ENCODE measurements at regions not wholly inside any gene's neighbourhood (a gene's known extent, or its start where the extent isn't known, plus 50 kb on each side); places are given as distances from the start of the nearest gene placed in this dataset.

DNA sequence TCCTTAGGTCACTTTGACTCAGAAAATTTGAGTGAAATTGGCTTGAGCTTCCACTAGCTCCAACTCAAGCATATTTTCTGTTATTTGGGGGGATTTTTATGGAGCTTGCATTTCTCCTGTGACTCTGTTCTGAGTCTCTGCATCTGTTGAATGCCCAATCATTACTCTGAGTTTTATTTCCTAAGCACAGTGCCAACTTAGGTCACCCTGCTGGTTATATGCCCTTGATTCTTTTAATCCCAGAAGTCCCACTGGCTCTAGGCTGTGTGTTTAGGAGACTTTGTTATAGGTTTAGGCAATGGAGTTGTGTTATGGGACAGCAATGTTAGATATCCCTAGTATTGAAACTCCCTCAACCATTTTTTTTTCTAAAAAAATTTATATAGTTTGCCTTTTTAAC lies 198.2 kb upstream of the DTNA start:
- ChIA-PET RAD21 (ENCODE audit: unreplicated experiment) (interaction anchor here (0.9 to 1.3 kb wide), 4 partner anchors 11 to 16 kb away, joined by 3 to 5 read pairs (median 3); no protein-coding TSS in a partner anchor), POLR2A (interaction anchor here (0.5 to 1.5 kb wide), 4 partner anchors 14 to 139 kb away, joined by 3 to 4 read pairs (median 4); no protein-coding TSS in a partner anchor), CTCF (interaction anchor here (1.1 to 2.9 kb wide), 5 partner anchors 8 to 389 kb away, joined by 3 to 10 read pairs (median 5); no protein-coding TSS in a partner anchor), SMC1A (ENCODE audit: uncharacterized antibody, unreplicated experiment) (interaction anchor here (0.7 to 2.7 kb wide), 11 partner anchors 10 to 390 kb away, joined by 3 to 16 read pairs (median 3); no protein-coding TSS in a partner anchor)
- Histone ChIP-seq H3K27ac (ENCODE audit: control insufficient read depth, insufficient read depth) (no peak overlapping the region), H3K9ac (ENCODE audit: control insufficient read depth, insufficient read depth, low read length) (no peak overlapping the region), H3K4me2 (ENCODE audit: control insufficient read depth, insufficient read depth) (no peak overlapping the region), H3K36me3 (ENCODE audit: control insufficient read depth in 2 of 2, insufficient read depth in 2 of 2, low read length in 1 of 2) (no peaks in the 10 kb centered on the region), H2AFZ (ENCODE audit: control insufficient read depth, low read depth, low read length) (no peak overlapping the region), H3K4me3 (no peak overlapping the region), H4K20me1 (ENCODE audit: control insufficient read depth, insufficient read depth) (no peaks in the 10 kb centered on the region), H3K27me3 (replicated peaks in 1 of 2; ENCODE audit: control insufficient read depth in 2 of 2, insufficient read depth in 2 of 2, low read length in 1 of 2) (no peaks in the 10 kb centered on the region), H3K9me3 (replicated peaks; ENCODE audit: control insufficient read depth, insufficient read depth, low read length) (no peaks in the 10 kb centered on the region), H3K4me1 (ENCODE audit: control insufficient read depth, insufficient read depth, low read length) (no peaks in the 10 kb centered on the region), H3K79me2 (ENCODE audit: control insufficient read depth, insufficient read depth, low read length) (no peaks in the 10 kb centered on the region)
- intact Hi-C loops (cut with micrococcal nuclease; ENCODE audit: unreplicated experiment): no loop called here
- DNase-seq (ENCODE audit: low read depth, low spot score) (no peak), ATAC-seq (no peak), FAIRE-seq (no peak)
- TF ChIP-seq HDGF (IDR thresholded peaks at IDR 0.05) (no peak), ZSCAN29 (IDR thresholded peaks at IDR 0.05) (no peak), SPI1 (IDR thresholded peaks at IDR 0.05; ENCODE audit: borderline replicate concordance, insufficient read depth, low read depth, low read length) (no peak), ATF3 (IDR thresholded peaks at IDR 0.05; ENCODE audit: borderline replicate concordance, extremely low read depth, low read depth, low read length) (no peak), RELA (IDR thresholded peaks at IDR 0.05; ENCODE audit: borderline replicate concordance, partially characterized antibody) (no peak), MTA2 (IDR thresholded peaks at IDR 0.05; ENCODE audit: low read depth) (no peak), MYC (IDR thresholded peaks at IDR 0.05; ENCODE audit: insufficient read depth, insufficient read length, insufficient replicate concordance, low read length, severe bottlenecking) (no peak), JUNB (IDR thresholded peaks at IDR 0.05) (no peak), CBX5 (IDR thresholded peaks at IDR 0.05; ENCODE audit: low read depth) (no peak)
- TF ChIP-seq, protein P1, sequence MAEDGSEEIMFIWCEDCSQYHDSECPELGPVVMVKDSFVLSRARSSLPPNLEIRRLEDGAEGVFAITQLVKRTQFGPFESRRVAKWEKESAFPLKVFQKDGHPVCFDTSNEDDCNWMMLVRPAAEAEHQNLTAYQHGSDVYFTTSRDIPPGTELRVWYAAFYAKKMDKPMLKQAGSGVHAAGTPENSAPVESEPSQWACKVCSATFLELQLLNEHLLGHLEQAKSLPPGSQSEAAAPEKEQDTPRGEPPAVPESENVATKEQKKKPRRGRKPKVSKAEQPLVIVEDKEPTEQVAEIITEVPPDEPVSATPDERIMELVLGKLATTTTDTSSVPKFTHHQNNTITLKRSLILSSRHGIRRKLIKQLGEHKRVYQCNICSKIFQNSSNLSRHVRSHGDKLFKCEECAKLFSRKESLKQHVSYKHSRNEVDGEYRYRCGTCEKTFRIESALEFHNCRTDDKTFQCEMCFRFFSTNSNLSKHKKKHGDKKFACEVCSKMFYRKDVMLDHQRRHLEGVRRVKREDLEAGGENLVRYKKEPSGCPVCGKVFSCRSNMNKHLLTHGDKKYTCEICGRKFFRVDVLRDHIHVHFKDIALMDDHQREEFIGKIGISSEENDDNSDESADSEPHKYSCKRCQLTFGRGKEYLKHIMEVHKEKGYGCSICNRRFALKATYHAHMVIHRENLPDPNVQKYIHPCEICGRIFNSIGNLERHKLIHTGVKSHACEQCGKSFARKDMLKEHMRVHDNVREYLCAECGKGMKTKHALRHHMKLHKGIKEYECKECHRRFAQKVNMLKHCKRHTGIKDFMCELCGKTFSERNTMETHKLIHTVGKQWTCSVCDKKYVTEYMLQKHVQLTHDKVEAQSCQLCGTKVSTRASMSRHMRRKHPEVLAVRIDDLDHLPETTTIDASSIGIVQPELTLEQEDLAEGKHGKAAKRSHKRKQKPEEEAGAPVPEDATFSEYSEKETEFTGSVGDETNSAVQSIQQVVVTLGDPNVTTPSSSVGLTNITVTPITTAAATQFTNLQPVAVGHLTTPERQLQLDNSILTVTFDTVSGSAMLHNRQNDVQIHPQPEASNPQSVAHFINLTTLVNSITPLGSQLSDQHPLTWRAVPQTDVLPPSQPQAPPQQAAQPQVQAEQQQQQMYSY (CRISPR knock-in tag; IDR thresholded peaks at IDR 0.05): no peak
- no TSS peak for BruUV-seq (replicated peaks)
- in situ Hi-C loops (cut with MboI): no loop called here

Data from GM12878 (cell line).